ENCODE measurements at regions not wholly inside any gene's neighbourhood (a gene's known extent, or its start where the extent isn't known, plus 50 kb on each side); places are given as distances from the start of the nearest gene placed in this dataset.

GRCh38 chr2:156852681-156853080, 404.8 kb upstream of the GALNT5 start:
- TF ChIP-seq POLR2A (IDR thresholded peaks at IDR 0.05; ENCODE audit: insufficient read depth in 1 of 2, low read depth in 2 of 2, low read length in 2 of 2), result no peak
- no peak for TF ChIP-seq ATRX (CRISPR knock-in tag; IDR thresholded peaks at IDR 0.05; ENCODE audit: borderline replicate concordance)
- TF ChIP-seq ZC3H4 (CRISPR knock-in tag; IDR thresholded peaks at IDR 0.05; ENCODE audit: borderline replicate concordance), result no peak
- no peak for TF ChIP-seq HDAC1 (CRISPR knock-in tag; IDR thresholded peaks at IDR 0.05)
- no peak for TF ChIP-seq CTCF (CRISPR knock-in tag; IDR thresholded peaks at IDR 0.05)
- TF ChIP-seq HIVEP1 (CRISPR knock-in tag; IDR thresholded peaks at IDR 0.05), result no peak
- TF ChIP-seq BRF2 (CRISPR knock-in tag; IDR thresholded peaks at IDR 0.05), result no peak

Measured in HepG2 (cell line).